LNCAP (cell line): ENCODE measurements at regions not wholly inside any gene's neighbourhood (a gene's known extent, or its start where the extent isn't known, plus 50 kb on each side); places are given as distances from the start of the nearest gene placed in this dataset.

Experiments
- TF ChIP-seq, protein P1 (sequence below): fragments of 450-650 bp; IDR thresholded peaks from 2 replicates; pipeline ENCODE4 v1.5.1; 2017; ENCODE audit warnings: mild to moderate bottlenecking

DNA sequence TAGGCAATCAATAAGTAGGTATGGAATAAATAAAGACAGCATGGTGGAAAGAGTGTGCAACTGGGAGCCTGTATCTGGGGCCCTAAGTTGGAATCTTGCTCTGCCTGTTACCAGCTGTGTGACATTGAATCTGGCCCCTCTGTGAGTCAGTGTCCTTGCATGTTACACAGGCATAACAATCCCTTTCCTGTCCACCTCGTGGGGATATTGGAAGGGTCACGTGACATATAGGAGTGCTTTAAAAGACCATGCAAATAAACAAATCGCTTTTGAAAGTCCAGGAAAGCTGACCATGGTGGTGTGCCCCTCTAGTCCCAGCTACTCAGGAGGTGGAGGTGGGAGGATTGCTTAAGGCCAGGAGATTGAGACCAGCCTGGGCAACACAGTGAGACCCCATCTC is 51.1 kb upstream of the VRK1 start:
- TF ChIP-seq, protein P1, sequence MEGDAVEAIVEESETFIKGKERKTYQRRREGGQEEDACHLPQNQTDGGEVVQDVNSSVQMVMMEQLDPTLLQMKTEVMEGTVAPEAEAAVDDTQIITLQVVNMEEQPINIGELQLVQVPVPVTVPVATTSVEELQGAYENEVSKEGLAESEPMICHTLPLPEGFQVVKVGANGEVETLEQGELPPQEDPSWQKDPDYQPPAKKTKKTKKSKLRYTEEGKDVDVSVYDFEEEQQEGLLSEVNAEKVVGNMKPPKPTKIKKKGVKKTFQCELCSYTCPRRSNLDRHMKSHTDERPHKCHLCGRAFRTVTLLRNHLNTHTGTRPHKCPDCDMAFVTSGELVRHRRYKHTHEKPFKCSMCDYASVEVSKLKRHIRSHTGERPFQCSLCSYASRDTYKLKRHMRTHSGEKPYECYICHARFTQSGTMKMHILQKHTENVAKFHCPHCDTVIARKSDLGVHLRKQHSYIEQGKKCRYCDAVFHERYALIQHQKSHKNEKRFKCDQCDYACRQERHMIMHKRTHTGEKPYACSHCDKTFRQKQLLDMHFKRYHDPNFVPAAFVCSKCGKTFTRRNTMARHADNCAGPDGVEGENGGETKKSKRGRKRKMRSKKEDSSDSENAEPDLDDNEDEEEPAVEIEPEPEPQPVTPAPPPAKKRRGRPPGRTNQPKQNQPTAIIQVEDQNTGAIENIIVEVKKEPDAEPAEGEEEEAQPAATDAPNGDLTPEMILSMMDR, result no peak

DNA sequence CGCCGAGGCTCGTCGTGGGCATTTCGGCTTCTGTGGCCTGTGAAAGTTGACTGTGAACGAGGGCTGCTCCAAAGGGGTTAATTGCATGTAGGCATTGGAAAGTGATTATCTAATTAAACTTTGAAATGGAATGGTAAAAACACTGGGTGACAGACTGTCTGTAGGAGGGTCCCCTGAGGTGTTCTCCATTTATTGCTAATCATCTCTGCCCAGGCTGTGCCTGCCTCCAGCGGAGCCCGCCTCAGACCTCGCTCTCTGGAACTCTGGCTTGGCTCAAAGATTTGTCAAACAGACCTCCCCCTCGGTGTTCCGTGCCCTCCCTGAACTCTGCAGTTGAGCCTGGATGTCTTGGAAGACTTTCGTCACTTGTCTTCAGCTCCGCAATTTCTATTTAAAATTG is 50.2 kb upstream of the VRK1 start:
- TF ChIP-seq, protein P1, result no peak
